Sigmoid colon (tissue), 6 donors: ENCODE measurements at regions not wholly inside any gene's neighbourhood (a gene's known extent, or its start where the extent isn't known, plus 50 kb on each side); places are given as distances from the start of the nearest gene placed in this dataset.

ENCODE experiments used
- DNase-seq: peaks from one replicate; pipeline ENCODE4 v3.0.0-alpha.2; 2019
- H3K27ac ChIP-seq, 4 donors: fragments of 200-600 bp; sonication (generic); one replicate each; pipeline ENCODE4 v1.5.1; 2016 to 2019; ENCODE audit warnings: mild to moderate bottlenecking in 1 of 4
- H3K27me3 ChIP-seq, 3 donors: fragments of 200-600 bp; sonication (generic); one replicate each; pipeline ENCODE4 v1.5.1; 2019; ENCODE audit warnings: mild to moderate bottlenecking in 1 of 3
- H3K36me3 ChIP-seq, 4 donors: fragments of 200-600 bp; sonication (generic); one replicate each; pipeline ENCODE4 v1.5.1; 2016 to 2019
- H3K4me1 ChIP-seq, 4 donors: fragments of 200-600 bp; sonication (generic); one replicate each; pipeline ENCODE4 v1.5.1; 2017 to 2019
- H3K4me3 ChIP-seq, 4 donors: fragments of 200-600 bp; sonication (generic); one replicate each; pipeline ENCODE4 v1.5.1; 2017 to 2019; ENCODE audit warnings: mild to moderate bottlenecking in 2 of 4, moderate library complexity in 1 of 4
- H3K9me3 ChIP-seq, 4 donors: fragments of 200-600 bp in 3 of 4; sonication (generic) in 3 of 4; one replicate each; pipeline versions ENCODE4 v1.5.1 to v1.6.1; 2013 to 2019
- EP300 ChIP-seq, 4 donors: sonication (generic); formaldehyde crosslinking; IDR thresholded peaks; one replicate each; pipeline ENCODE4 v1.6.1; 2017; ENCODE audit warnings: antibody characterized with exemption in 4 of 4
- POLR2A ChIP-seq, 2 donors: fragments of 450-650 bp; IDR thresholded peaks; one replicate each; pipeline ENCODE4 v1.6.1; 2016; ENCODE audit warnings: antibody characterized with exemption in 2 of 2, mild to moderate bottlenecking in 2 of 2, moderate library complexity in 2 of 2
- POLR2AphosphoS5 ChIP-seq, 4 donors: sonication (generic); formaldehyde crosslinking; IDR thresholded peaks; one replicate each; pipeline ENCODE4 v1.6.1; 2017; ENCODE audit warnings: antibody characterized with exemption in 4 of 4
- WGBS, 2 donors: extraction: QIAGEN DNeasy Blood & Tissue Kit; methylation state at CpG; one replicate each; pipeline ENCODE4 v1.1.7; 2013; 5-methylcytosine and 5-hydroxymethylcytosine counted together
- intact Hi-C: fragments of 100-400 bp; cut with DNase I; formaldehyde crosslinking; loops from one replicate; pipeline ENCODE4 v1.15.1; 2023
- TF ChIP-seq, protein P1 (sequence below), 4 experiments: fragments of 450-650 bp in 3 of 4; fragments of 200-600 bp in 1 of 4; IDR thresholded peaks; one replicate each; pipeline ENCODE4 v1.5.1; 2016 to 2019; ENCODE audit warnings: antibody characterized with exemption in 4 of 4, mild to moderate bottlenecking in 3 of 4, moderate library complexity in 2 of 4
- donor health status: healthy with polysubstance abuse.
- donor health status: healthy.

DNA sequence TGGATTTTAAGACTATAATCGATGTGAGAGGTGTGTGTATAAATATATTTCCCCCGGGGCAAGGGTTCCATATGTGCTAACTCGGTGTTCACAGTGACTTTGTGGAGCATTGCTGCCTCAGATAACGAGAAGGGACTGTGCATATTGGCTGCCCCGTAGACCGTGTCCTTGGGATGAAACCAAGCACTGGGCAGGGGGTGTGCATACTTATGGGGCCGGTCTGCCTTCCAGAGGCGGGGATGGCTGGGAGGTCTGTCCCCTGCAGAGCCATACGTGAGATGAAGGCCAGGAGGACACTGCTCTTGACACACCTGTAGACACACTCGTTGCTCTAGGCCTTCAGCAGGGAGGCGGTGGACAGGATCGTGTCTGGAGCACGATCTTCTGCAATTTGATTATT lies 56.0 kb upstream of the ZNF354A start:
- no peak overlapping the region for H3K4me3 ChIP-seq
- intact Hi-C loops, result no loop called here
- H3K27me3 ChIP-seq, result no peaks in the 10 kb centered on the region
- 72 to 83% methylated on average over 13 of the region's 13 CpGs for WGBS, 2 donors
- DNase-seq, result peak; percentile 18
- H3K4me1 ChIP-seq, result no peaks in the 10 kb centered on the region
- H3K9me3 ChIP-seq, result no peaks in the 10 kb centered on the region
- TF ChIP-seq POLR2AphosphoS5 (IDR thresholded peaks at IDR 0.05) (no peak), EP300 (IDR thresholded peaks at IDR 0.05) (no peak), POLR2A (IDR thresholded peaks at IDR 0.05) (no peak)
- TF ChIP-seq, protein P1, sequence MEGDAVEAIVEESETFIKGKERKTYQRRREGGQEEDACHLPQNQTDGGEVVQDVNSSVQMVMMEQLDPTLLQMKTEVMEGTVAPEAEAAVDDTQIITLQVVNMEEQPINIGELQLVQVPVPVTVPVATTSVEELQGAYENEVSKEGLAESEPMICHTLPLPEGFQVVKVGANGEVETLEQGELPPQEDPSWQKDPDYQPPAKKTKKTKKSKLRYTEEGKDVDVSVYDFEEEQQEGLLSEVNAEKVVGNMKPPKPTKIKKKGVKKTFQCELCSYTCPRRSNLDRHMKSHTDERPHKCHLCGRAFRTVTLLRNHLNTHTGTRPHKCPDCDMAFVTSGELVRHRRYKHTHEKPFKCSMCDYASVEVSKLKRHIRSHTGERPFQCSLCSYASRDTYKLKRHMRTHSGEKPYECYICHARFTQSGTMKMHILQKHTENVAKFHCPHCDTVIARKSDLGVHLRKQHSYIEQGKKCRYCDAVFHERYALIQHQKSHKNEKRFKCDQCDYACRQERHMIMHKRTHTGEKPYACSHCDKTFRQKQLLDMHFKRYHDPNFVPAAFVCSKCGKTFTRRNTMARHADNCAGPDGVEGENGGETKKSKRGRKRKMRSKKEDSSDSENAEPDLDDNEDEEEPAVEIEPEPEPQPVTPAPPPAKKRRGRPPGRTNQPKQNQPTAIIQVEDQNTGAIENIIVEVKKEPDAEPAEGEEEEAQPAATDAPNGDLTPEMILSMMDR (IDR thresholded peaks at IDR 0.05), result no peak
- no peak overlapping the region for H3K27ac ChIP-seq
- no peaks in the 10 kb centered on the region for H3K36me3 ChIP-seq

DNA sequence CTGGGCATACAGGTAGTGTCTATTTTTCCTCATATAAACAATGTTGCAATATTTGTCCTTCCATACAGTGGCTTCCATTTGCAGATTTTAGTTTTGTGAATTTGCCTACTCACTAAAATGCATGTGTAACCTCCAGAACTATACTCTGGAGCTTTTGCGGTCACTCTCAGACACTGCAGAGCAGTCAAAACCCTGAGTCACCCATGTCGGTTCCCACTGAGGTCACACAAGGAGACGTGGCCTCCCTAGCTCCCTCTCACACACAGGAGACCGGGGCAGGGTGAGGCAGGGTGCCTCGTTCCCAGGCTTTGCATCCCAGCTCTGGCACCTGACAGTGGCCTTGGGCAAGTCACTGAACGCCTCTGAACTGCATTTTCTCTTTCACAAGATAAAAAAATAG lies 55.5 kb upstream of the ZNF354A start:
- TF ChIP-seq POLR2AphosphoS5 (IDR thresholded peaks at IDR 0.05) (no peak), POLR2A (IDR thresholded peaks at IDR 0.05) (no peak), EP300 (IDR thresholded peaks at IDR 0.05) (no peak)
- TF ChIP-seq, protein P1 (IDR thresholded peaks at IDR 0.05), result no peak
- 71 to 78% methylated on average over 6 of the region's 6 CpGs for WGBS, 2 donors
- no peaks in the 10 kb centered on the region for H3K9me3 ChIP-seq
- H3K36me3 ChIP-seq, result no peaks in the 10 kb centered on the region
- H3K4me1 ChIP-seq, result no peaks in the 10 kb centered on the region
- peak; percentile 21 for DNase-seq
- no peak overlapping the region for H3K4me3 ChIP-seq
- intact Hi-C loops, result no loop called here
- H3K27me3 ChIP-seq, result no peaks in the 10 kb centered on the region
- H3K27ac ChIP-seq, result no peak overlapping the region

DNA sequence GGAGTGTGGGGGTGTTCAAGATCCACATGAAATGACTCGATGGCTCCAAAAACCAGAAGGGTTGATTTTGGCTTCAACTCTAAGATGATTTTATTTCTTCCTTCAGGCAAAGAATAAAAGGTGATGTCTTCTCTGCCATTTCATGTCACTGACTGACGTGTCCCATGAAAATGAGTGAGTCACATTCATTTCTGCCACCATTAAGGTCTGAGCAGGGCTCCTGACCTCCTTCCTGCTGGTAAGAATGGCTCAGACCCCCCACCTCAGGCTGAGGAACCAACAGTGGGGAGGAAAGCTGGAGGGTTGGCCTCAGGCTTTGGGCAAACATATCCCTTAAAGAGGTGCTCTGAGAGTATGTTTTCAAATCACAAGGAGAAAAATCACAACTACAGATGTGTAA lies 53.9 kb upstream of the ZNF354A start:
- DNase-seq, result no peak

GRCh38 chr5:178781936-178782335 lies 51.5 kb upstream of the ZNF354A start:
- H3K27me3 ChIP-seq, result no peaks in the 10 kb centered on the region
- WGBS, 2 donors, result 78 to 86% methylated on average over 14 of the region's 14 CpGs
- TF ChIP-seq POLR2A (IDR thresholded peaks at IDR 0.05), result no peak
- TF ChIP-seq, protein P1 (IDR thresholded peaks at IDR 0.05), result no peak
- TF ChIP-seq POLR2AphosphoS5 (IDR thresholded peaks at IDR 0.05), result no peak
- no peak for TF ChIP-seq EP300 (IDR thresholded peaks at IDR 0.05)
- no peaks in the 10 kb centered on the region for H3K4me1 ChIP-seq
- no peak overlapping the region for H3K27ac ChIP-seq
- H3K4me3 ChIP-seq, result no peak overlapping the region
- no peaks in the 10 kb centered on the region for H3K36me3 ChIP-seq
- no peaks in the 10 kb centered on the region for H3K9me3 ChIP-seq
- DNase-seq, result no peak
- intact Hi-C loops, result no loop called here

More for the DNA sequence above, 53.9 kb upstream of the ZNF354A start:
- intact Hi-C loops, result no loop called here
- no peak for TF ChIP-seq POLR2AphosphoS5 (IDR thresholded peaks at IDR 0.05)
- TF ChIP-seq POLR2A (IDR thresholded peaks at IDR 0.05), result no peak
- TF ChIP-seq EP300 (IDR thresholded peaks at IDR 0.05), result no peak
- TF ChIP-seq, protein P1 (IDR thresholded peaks at IDR 0.05), result no peak
- H3K36me3 ChIP-seq, result no peaks in the 10 kb centered on the region
- H3K9me3 ChIP-seq, result no peaks in the 10 kb centered on the region
- H3K4me3 ChIP-seq, result no peak overlapping the region
- WGBS, 2 donors, result 82 to 84% methylated on average over 2 of the region's 2 CpGs
- no peaks in the 10 kb centered on the region for H3K27me3 ChIP-seq
- no peaks in the 10 kb centered on the region for H3K4me1 ChIP-seq
- no peak overlapping the region for H3K27ac ChIP-seq
